ENCODE measurements at regions not wholly inside any gene's neighbourhood (a gene's known extent, or its start where the extent isn't known, plus 50 kb on each side); places are given as distances from the start of the nearest gene placed in this dataset.
"Not testable (repeated sequence)": the region's sequence is repeated elsewhere in the genome, so short reads cannot be mapped to it uniquely, and the experiment has no call there.

- DNase-seq (ENCODE audit: low spot score), result no peak
These were observed 51.2 kb downstream of the OR13H1 start for GRCh38 chrX:131595120-131595519.

GRCh38 chrX:131607792-131608369, 64.0 kb downstream of the OR13H1 start:
- DNase-seq (ENCODE audit: low spot score), result no peak

GRCh38 chrX:131609480-131609879, 65.6 kb downstream of the OR13H1 start:
- no peak for DNase-seq (ENCODE audit: low spot score)

- no peak for DNase-seq (ENCODE audit: low spot score)
These were observed 69.4 kb downstream of the OR13H1 start for GRCh38 chrX:131613260-131613659.

- DNase-seq (ENCODE audit: low spot score), result no peak
These were observed 70.4 kb downstream of the OR13H1 start for GRCh38 chrX:131614241-131614640.

GRCh38 chrX:131617182-131617581, 73.3 kb downstream of the OR13H1 start:
- DNase-seq (ENCODE audit: low spot score), result no peak

- DNase-seq (ENCODE audit: low spot score), result no peak
These were observed 77.8 kb downstream of the OR13H1 start for GRCh38 chrX:131621650-131622049.

GRCh38 chrX:131626681-131627296, 82.9 kb downstream of the OR13H1 start:
- DNase-seq (ENCODE audit: low spot score), result no peak

- no peak for DNase-seq (ENCODE audit: low spot score)
These were observed 86.7 kb downstream of the OR13H1 start for GRCh38 chrX:131630534-131630933.

- DNase-seq (ENCODE audit: low spot score), result peak; percentile 56
These were observed 89.5 kb downstream of the OR13H1 start for GRCh38 chrX:131633285-131633917.

GRCh38 chrX:131634900-131635299, 91.0 kb downstream of the OR13H1 start:
- DNase-seq (ENCODE audit: low spot score), result no peak

GRCh38 chrX:131646106-131646505, 102.2 kb downstream of the OR13H1 start:
- no peak for DNase-seq (ENCODE audit: low spot score)

GRCh38 chrX:131649741-131650140, 105.9 kb downstream of the OR13H1 start:
- DNase-seq (ENCODE audit: low spot score), result no peak

- DNase-seq (ENCODE audit: low spot score), result no peak
These were observed 107.0 kb downstream of the OR13H1 start for GRCh38 chrX:131650637-131651410.

- DNase-seq (ENCODE audit: low spot score), result not testable (repeated sequence)
These were observed 119.9 kb downstream of the OR13H1 start for GRCh38 chrX:131663726-131664125.

- DNase-seq (ENCODE audit: low spot score), result no peak
These were observed 127.9 kb downstream of the OR13H1 start for GRCh38 chrX:131671735-131672134.

- DNase-seq (ENCODE audit: low spot score), result peak; percentile 38
These were observed 131.8 kb downstream of the OR13H1 start for GRCh38 chrX:131675596-131676194.

GRCh38 chrX:131677655-131678628, 134.1 kb downstream of the OR13H1 start:
- peak; percentile 47 for DNase-seq (ENCODE audit: low spot score)

GRCh38 chrX:131682735-131683134, 138.9 kb downstream of the OR13H1 start:
- not testable (repeated sequence) for DNase-seq (ENCODE audit: low spot score)

GRCh38 chrX:131693359-131693758, 149.5 kb downstream of the OR13H1 start:
- DNase-seq (ENCODE audit: low spot score), result no peak

- not testable (repeated sequence) for DNase-seq (ENCODE audit: low spot score)
These were observed 153.1 kb downstream of the OR13H1 start for GRCh38 chrX:131696989-131697388.

Data from NAMALWA (cell line).